Neural cell (in vitro differentiated cells): ENCODE measurements at regions not wholly inside any gene's neighbourhood (a gene's known extent, or its start where the extent isn't known, plus 50 kb on each side); places are given as distances from the start of the nearest gene placed in this dataset.

ENCODE experiments used
- H2AFZ ChIP-seq: fragments of 200-600, 300-800 bp; sonication (generic), shearing (Covaris generic); 2 replicates; pipeline ENCODE4 v1.6.0; 2014; ENCODE audit warnings: low read depth, mild to moderate bottlenecking, antibody characterized with exemption, low read length, moderate library complexity
- H3F3A ChIP-seq: fragments of 200-600 bp; shearing (Covaris generic); 2 replicates; pipeline ENCODE4 v1.6.1; 2016; ENCODE audit warnings: mild to moderate bottlenecking, moderate library complexity, mixed read lengths, antibody characterized with exemption, low read length; ENCODE audit not compliant: insufficient read depth, poor library complexity, severe bottlenecking
- H3K27ac ChIP-seq: fragments of 200-600, 300-800 bp; sonication (generic), shearing (Covaris generic); 2 replicates; pipeline ENCODE4 v1.5.1; 2014; ENCODE audit warnings: mild to moderate bottlenecking, low read length, moderate library complexity
- H3K27me3 ChIP-seq: fragments of 300-800, 200-600 bp; sonication (generic), shearing (Covaris generic); 2 replicates; pipeline ENCODE4 v1.6.0; 2014; ENCODE audit warnings: mild to moderate bottlenecking, low read depth, low read length, moderate library complexity; ENCODE audit not compliant: insufficient read depth
- H3K36me3 ChIP-seq: fragments of 300-800, 200-600 bp; sonication (generic), shearing (Covaris generic); 2 replicates; pipeline ENCODE4 v1.5.1; 2014; ENCODE audit warnings: mild to moderate bottlenecking, antibody characterized with exemption, low read length, moderate library complexity; ENCODE audit not compliant: insufficient read depth
- H3K4me2 ChIP-seq: fragments of 300-800, 200-600 bp; sonication (generic), shearing (Covaris generic); 2 replicates; pipeline ENCODE4 v1.6.0; 2014; ENCODE audit warnings: mild to moderate bottlenecking, low read length
- H3K4me3 ChIP-seq: fragments of 300-800, 200-600 bp; sonication (generic), shearing (Covaris generic); 2 replicates; pipeline ENCODE4 v1.5.1; 2014; ENCODE audit warnings: mild to moderate bottlenecking, low read length, moderate library complexity
- H3K79me2 ChIP-seq: fragments of 200-600 bp; shearing (Covaris generic); replicated peaks from 2 replicates; pipeline ENCODE4 v1.6.0; 2014; ENCODE audit warnings: mild to moderate bottlenecking, low read length, moderate library complexity; ENCODE audit not compliant: insufficient read depth
- H3K9ac ChIP-seq: fragments of 300-800, 200-600 bp; sonication (generic), shearing (Covaris generic); 2 replicates; pipeline ENCODE4 v1.6.1; 2016; ENCODE audit warnings: mild to moderate bottlenecking, low read length, mixed read lengths
- H3K9me2 ChIP-seq: fragments of 200-600 bp; shearing (Covaris generic); 2 replicates; pipeline ENCODE4 v1.6.1; 2016; ENCODE audit warnings: mild to moderate bottlenecking, low read length, mixed read lengths; ENCODE audit not compliant: insufficient read depth
- H3K9me3 ChIP-seq: fragments of 200-600, 300-800 bp; sonication (generic), shearing (Covaris generic); 2 replicates; pipeline ENCODE4 v1.6.1; 2016; ENCODE audit warnings: mild to moderate bottlenecking, mixed run types, low read length, moderate library complexity, mixed read lengths
- H4K20me1 ChIP-seq: fragments of 200-600 bp; shearing (Covaris generic); 2 replicates; pipeline ENCODE4 v1.6.1; 2016; ENCODE audit warnings: mild to moderate bottlenecking, mixed run types; ENCODE audit not compliant: insufficient read depth
- EP300 ChIP-seq: fragments of 450-650 bp; conservative IDR thresholded peaks from 2 replicates; pipeline ENCODE4 v1.6.1; 2014; ENCODE audit warnings: antibody characterized with exemption, mild to moderate bottlenecking, moderate library complexity; ENCODE audit not compliant: poor library complexity, severe bottlenecking
- EZH2 ChIP-seq: fragments of 200-600, 300-800 bp; shearing (Covaris generic), sonication (generic); IDR thresholded peaks from 2 replicates; pipeline ENCODE4 v1.6.1; 2014; ENCODE audit warnings: antibody characterized with exemption, low read length, borderline replicate concordance, mild to moderate bottlenecking; ENCODE audit not compliant: insufficient read depth, poor library complexity, severe bottlenecking
- MXI1 ChIP-seq: fragments of 450-650 bp; conservative IDR thresholded peaks from 2 replicates; pipeline ENCODE4 v1.6.1; 2014; ENCODE audit warnings: antibody characterized with exemption, mild to moderate bottlenecking; ENCODE audit not compliant: poor library complexity, severe bottlenecking
- POLR2AphosphoS5 ChIP-seq: IDR thresholded peaks from 2 replicates; pipeline ENCODE4 v1.6.1; 2012
- RAD21 ChIP-seq: fragments of 450-650 bp; conservative IDR thresholded peaks from 2 replicates; pipeline ENCODE4 v1.6.1; 2014; ENCODE audit warnings: antibody characterized with exemption, mild to moderate bottlenecking, moderate library complexity
- SMC3 ChIP-seq: fragments of 450-650 bp; conservative IDR thresholded peaks from 2 replicates; pipeline ENCODE4 v1.6.1; 2014; ENCODE audit warnings: antibody characterized with exemption, mild to moderate bottlenecking, moderate library complexity; ENCODE audit not compliant: poor library complexity
- TAF1 ChIP-seq: IDR thresholded peaks from 2 replicates; pipeline ENCODE4 v1.6.1; 2012; ENCODE audit warnings: low read depth
- TF ChIP-seq, protein P1 (sequence below): fragments of 450-650 bp; IDR thresholded peaks from 2 replicates; pipeline ENCODE4 v1.5.1; 2014; ENCODE audit warnings: antibody characterized with exemption, mild to moderate bottlenecking, moderate library complexity; ENCODE audit not compliant: poor library complexity, severe bottlenecking
- TF ChIP-seq, protein P2 (sequence below): IDR thresholded peaks from 2 replicates; pipeline ENCODE4 v1.6.1; 2012; ENCODE audit warnings: borderline replicate concordance

- H3K9me2 ChIP-seq: no peaks in the 10 kb centered on the region
- H3K9ac ChIP-seq: no peak overlapping the region
- no peaks in the 10 kb centered on the region for H3K79me2 ChIP-seq
- no peaks in the 10 kb centered on the region for H3K9me3 ChIP-seq
- H2AFZ ChIP-seq: no peak overlapping the region
- H3K27ac ChIP-seq: no peak overlapping the region
- TF ChIP-seq, protein P1, sequence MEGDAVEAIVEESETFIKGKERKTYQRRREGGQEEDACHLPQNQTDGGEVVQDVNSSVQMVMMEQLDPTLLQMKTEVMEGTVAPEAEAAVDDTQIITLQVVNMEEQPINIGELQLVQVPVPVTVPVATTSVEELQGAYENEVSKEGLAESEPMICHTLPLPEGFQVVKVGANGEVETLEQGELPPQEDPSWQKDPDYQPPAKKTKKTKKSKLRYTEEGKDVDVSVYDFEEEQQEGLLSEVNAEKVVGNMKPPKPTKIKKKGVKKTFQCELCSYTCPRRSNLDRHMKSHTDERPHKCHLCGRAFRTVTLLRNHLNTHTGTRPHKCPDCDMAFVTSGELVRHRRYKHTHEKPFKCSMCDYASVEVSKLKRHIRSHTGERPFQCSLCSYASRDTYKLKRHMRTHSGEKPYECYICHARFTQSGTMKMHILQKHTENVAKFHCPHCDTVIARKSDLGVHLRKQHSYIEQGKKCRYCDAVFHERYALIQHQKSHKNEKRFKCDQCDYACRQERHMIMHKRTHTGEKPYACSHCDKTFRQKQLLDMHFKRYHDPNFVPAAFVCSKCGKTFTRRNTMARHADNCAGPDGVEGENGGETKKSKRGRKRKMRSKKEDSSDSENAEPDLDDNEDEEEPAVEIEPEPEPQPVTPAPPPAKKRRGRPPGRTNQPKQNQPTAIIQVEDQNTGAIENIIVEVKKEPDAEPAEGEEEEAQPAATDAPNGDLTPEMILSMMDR: no peak
- TF ChIP-seq, protein P2, sequence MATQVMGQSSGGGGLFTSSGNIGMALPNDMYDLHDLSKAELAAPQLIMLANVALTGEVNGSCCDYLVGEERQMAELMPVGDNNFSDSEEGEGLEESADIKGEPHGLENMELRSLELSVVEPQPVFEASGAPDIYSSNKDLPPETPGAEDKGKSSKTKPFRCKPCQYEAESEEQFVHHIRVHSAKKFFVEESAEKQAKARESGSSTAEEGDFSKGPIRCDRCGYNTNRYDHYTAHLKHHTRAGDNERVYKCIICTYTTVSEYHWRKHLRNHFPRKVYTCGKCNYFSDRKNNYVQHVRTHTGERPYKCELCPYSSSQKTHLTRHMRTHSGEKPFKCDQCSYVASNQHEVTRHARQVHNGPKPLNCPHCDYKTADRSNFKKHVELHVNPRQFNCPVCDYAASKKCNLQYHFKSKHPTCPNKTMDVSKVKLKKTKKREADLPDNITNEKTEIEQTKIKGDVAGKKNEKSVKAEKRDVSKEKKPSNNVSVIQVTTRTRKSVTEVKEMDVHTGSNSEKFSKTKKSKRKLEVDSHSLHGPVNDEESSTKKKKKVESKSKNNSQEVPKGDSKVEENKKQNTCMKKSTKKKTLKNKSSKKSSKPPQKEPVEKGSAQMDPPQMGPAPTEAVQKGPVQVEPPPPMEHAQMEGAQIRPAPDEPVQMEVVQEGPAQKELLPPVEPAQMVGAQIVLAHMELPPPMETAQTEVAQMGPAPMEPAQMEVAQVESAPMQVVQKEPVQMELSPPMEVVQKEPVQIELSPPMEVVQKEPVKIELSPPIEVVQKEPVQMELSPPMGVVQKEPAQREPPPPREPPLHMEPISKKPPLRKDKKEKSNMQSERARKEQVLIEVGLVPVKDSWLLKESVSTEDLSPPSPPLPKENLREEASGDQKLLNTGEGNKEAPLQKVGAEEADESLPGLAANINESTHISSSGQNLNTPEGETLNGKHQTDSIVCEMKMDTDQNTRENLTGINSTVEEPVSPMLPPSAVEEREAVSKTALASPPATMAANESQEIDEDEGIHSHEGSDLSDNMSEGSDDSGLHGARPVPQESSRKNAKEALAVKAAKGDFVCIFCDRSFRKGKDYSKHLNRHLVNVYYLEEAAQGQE: no peak
- no peak for TF ChIP-seq EP300
- TF ChIP-seq MXI1: no peak
- no peak for TF ChIP-seq POLR2AphosphoS5
- no peak for TF ChIP-seq SMC3
- TF ChIP-seq EZH2: no peak
- TF ChIP-seq RAD21: no peak
- no peak for TF ChIP-seq TAF1
- no peak overlapping the region for H3K4me3 ChIP-seq
- H3K27me3 ChIP-seq: no peaks in the 10 kb centered on the region
- no peaks in the 10 kb centered on the region for H3F3A ChIP-seq
- no peaks in the 10 kb centered on the region for H4K20me1 ChIP-seq
- no peaks in the 10 kb centered on the region for H3K36me3 ChIP-seq
- no peak overlapping the region for H3K4me2 ChIP-seq
Measured at GRCh38 chr4:166493924-166494345, 620.9 kb downstream of the TLL1 start.

- no peaks in the 10 kb centered on the region for H3F3A ChIP-seq
- H3K9me2 ChIP-seq: no peaks in the 10 kb centered on the region
- no peaks in the 10 kb centered on the region for H3K36me3 ChIP-seq
- H4K20me1 ChIP-seq: no peaks in the 10 kb centered on the region
- no peak overlapping the region for H2AFZ ChIP-seq
- H3K4me2 ChIP-seq: no peak overlapping the region
- no peaks in the 10 kb centered on the region for H3K9me3 ChIP-seq
- no peak overlapping the region for H3K27ac ChIP-seq
- no peaks in the 10 kb centered on the region for H3K79me2 ChIP-seq
- no peak overlapping the region for H3K9ac ChIP-seq
- no peaks in the 10 kb centered on the region for H3K27me3 ChIP-seq
- TF ChIP-seq EZH2 (no peak), POLR2AphosphoS5 (no peak), RAD21 (no peak), TAF1 (no peak), MXI1 (no peak), SMC3 (no peak), EP300 (no peak)
- TF ChIP-seq, protein P2: no peak
- TF ChIP-seq, protein P1: no peak
- no peak overlapping the region for H3K4me3 ChIP-seq
Measured at GRCh38 chr4:166498546-166498945, 625.5 kb downstream of the TLL1 start.
